Stimulated activated naive CD8-positive, alpha-beta T cell treated with anti-CD3 and anti-CD28 coated beads, Interleukin-15, amount 100 ng/mL, for 72 hours (primary cell): ENCODE measurements at regions not wholly inside any gene's neighbourhood (a gene's known extent, or its start where the extent isn't known, plus 50 kb on each side); places are given as distances from the start of the nearest gene placed in this dataset.

ENCODE experiments used
- ATAC-seq: fragments of 150-1000 bp; cut with Tn5 transposase; 2 replicates; pipeline ENCODE4 v1.10.0; 2021; ENCODE audit warnings: mild to moderate bottlenecking, moderate library complexity
- DNase-seq, 2 donors: peaks; one replicate each; pipeline ENCODE4 v3.0.0; 2021 to 2022
- H3K27ac Mint-ChIP-seq, 2 donors: one replicate each; pipeline ENCODE4 v1.8.0; 2022; ENCODE audit warnings: mild to moderate bottlenecking in 2 of 2, mixed read lengths in 2 of 2, moderate library complexity in 2 of 2
- H3K27me3 Mint-ChIP-seq: one replicate; pipeline ENCODE4 v1.8.0; 2022; ENCODE audit warnings: mixed read lengths
- H3K4me1 Mint-ChIP-seq: one replicate; pipeline ENCODE4 v1.8.0; 2022; ENCODE audit warnings: mild to moderate bottlenecking, mixed read lengths
- H3K4me3 Mint-ChIP-seq, 2 donors: one replicate each; pipeline ENCODE4 v1.8.0; 2022; ENCODE audit warnings: mild to moderate bottlenecking in 2 of 2, mixed read lengths in 2 of 2, moderate library complexity in 1 of 2
- H3K9me3 Mint-ChIP-seq, 2 donors: one replicate each; pipeline ENCODE4 v1.8.0; 2022; ENCODE audit warnings: mixed read lengths in 2 of 2

- DNase-seq (no peak), ATAC-seq (no peak)
- peaks cover 0 to 1% of the 10 kb centered on the region in 2 donors for H3K9me3 Mint-ChIP-seq
- no peak overlapping the region for H3K4me3 Mint-ChIP-seq
- H3K4me1 Mint-ChIP-seq, result no peaks in the 10 kb centered on the region
- peaks cover 16% of the 10 kb centered on the region for H3K27me3 Mint-ChIP-seq
- no peak overlapping the region for H3K27ac Mint-ChIP-seq
Observed at GRCh38 chr10:128875956-128876736, 590.9 kb upstream of the MGMT start.

GRCh38 chr10:128877141-128877540 lies 589.9 kb upstream of the MGMT start:
- H3K27ac Mint-ChIP-seq, result no peak overlapping the region
- no peak for ATAC-seq
- no peaks in the 10 kb centered on the region for H3K9me3 Mint-ChIP-seq
- H3K4me3 Mint-ChIP-seq, result no peak overlapping the region
- no peak for DNase-seq
- peaks cover 16% of the 10 kb centered on the region for H3K27me3 Mint-ChIP-seq
- H3K4me1 Mint-ChIP-seq, result no peaks in the 10 kb centered on the region

GRCh38 chr10:128877936-128878335 lies 589.1 kb upstream of the MGMT start:
- H3K4me1 Mint-ChIP-seq, result no peaks in the 10 kb centered on the region
- peaks cover 16% of the 10 kb centered on the region for H3K27me3 Mint-ChIP-seq
- H3K27ac Mint-ChIP-seq, result no peak overlapping the region
- ATAC-seq (no peak), DNase-seq (no peak)
- no peak overlapping the region for H3K4me3 Mint-ChIP-seq
- no peaks in the 10 kb centered on the region for H3K9me3 Mint-ChIP-seq

- H3K27me3 Mint-ChIP-seq, result peaks cover 16% of the 10 kb centered on the region
- ATAC-seq, result no peak
- H3K9me3 Mint-ChIP-seq, result no peaks in the 10 kb centered on the region
- no peak overlapping the region for H3K4me3 Mint-ChIP-seq
- no peaks in the 10 kb centered on the region for H3K4me1 Mint-ChIP-seq
- DNase-seq, result no peak
- no peak overlapping the region for H3K27ac Mint-ChIP-seq
Observed at GRCh38 chr10:128879030-128879429, 588.0 kb upstream of the MGMT start.

- Mint-ChIP-seq H3K9me3 (no peaks in the 10 kb centered on the region), H3K27ac (no peak overlapping the region), H3K4me1 (no peaks in the 10 kb centered on the region), H3K27me3 (peaks cover 16% of the 10 kb centered on the region), H3K4me3 (no peak overlapping the region)
- DNase-seq (no peak), ATAC-seq (no peak)
Observed at GRCh38 chr10:128879441-128880140, 587.5 kb upstream of the MGMT start.

GRCh38 chr10:128880159-128880725 lies 586.8 kb upstream of the MGMT start:
- Mint-ChIP-seq H3K4me3 (no peak overlapping the region), H3K9me3 (no peaks in the 10 kb centered on the region), H3K27ac (no peak overlapping the region), H3K4me1 (no peaks in the 10 kb centered on the region), H3K27me3 (peaks cover 16% of the 10 kb centered on the region)
- DNase-seq (no peak), ATAC-seq (no peak)

- H3K4me1 Mint-ChIP-seq, result no peaks in the 10 kb centered on the region
- no peak for DNase-seq
- H3K4me3 Mint-ChIP-seq, result no peak overlapping the region
- no peaks in the 10 kb centered on the region for H3K9me3 Mint-ChIP-seq
- peaks cover 16% of the 10 kb centered on the region for H3K27me3 Mint-ChIP-seq
- ATAC-seq, result no peak
- H3K27ac Mint-ChIP-seq, result no peak overlapping the region
Observed at GRCh38 chr10:128881086-128881485, 586.0 kb upstream of the MGMT start.

GRCh38 chr10:128883231-128884032 lies 583.6 kb upstream of the MGMT start:
- Mint-ChIP-seq H3K4me3 (no peak overlapping the region), H3K27ac (no peak overlapping the region), H3K4me1 (no peaks in the 10 kb centered on the region), H3K27me3 (peaks cover 9% of the 10 kb centered on the region), H3K9me3 (peaks cover 0 to 5% of the 10 kb centered on the region in 2 donors)
- ATAC-seq (no peak), DNase-seq (no peak)

- ATAC-seq, result no peak
- Mint-ChIP-seq H3K4me3 (no peak overlapping the region), H3K9me3 (peaks cover 0 to 9% of the 10 kb centered on the region in 2 donors), H3K27ac (no peak overlapping the region), H3K27me3 (peaks cover 7% of the 10 kb centered on the region), H3K4me1 (no peaks in the 10 kb centered on the region)
- DNase-seq, result no peak
Observed at GRCh38 chr10:128884033-128884425, 583.0 kb upstream of the MGMT start.

GRCh38 chr10:128884496-128885072 lies 582.5 kb upstream of the MGMT start:
- no peaks in the 10 kb centered on the region for H3K4me1 Mint-ChIP-seq
- no peak for DNase-seq
- H3K27ac Mint-ChIP-seq, result no peak overlapping the region
- H3K4me3 Mint-ChIP-seq, result no peak overlapping the region
- H3K27me3 Mint-ChIP-seq, result peaks cover 1% of the 10 kb centered on the region
- no peak for ATAC-seq
- H3K9me3 Mint-ChIP-seq, result peaks cover 0 to 9% of the 10 kb centered on the region in 2 donors

- H3K27me3 Mint-ChIP-seq, result no peaks in the 10 kb centered on the region
- H3K4me3 Mint-ChIP-seq, result no peak overlapping the region
- H3K27ac Mint-ChIP-seq, result no peak overlapping the region
- peaks cover 0 to 9% of the 10 kb centered on the region in 2 donors for H3K9me3 Mint-ChIP-seq
- no peak for ATAC-seq
- DNase-seq, result no peak
- H3K4me1 Mint-ChIP-seq, result no peaks in the 10 kb centered on the region
Observed at GRCh38 chr10:128885573-128886555, 581.2 kb upstream of the MGMT start.

- DNase-seq, result no peak
- H3K4me3 Mint-ChIP-seq, result no peak overlapping the region
- peaks cover 10% of the 10 kb centered on the region for H3K27me3 Mint-ChIP-seq
- no peak overlapping the region for H3K27ac Mint-ChIP-seq
- no peak for ATAC-seq
- H3K4me1 Mint-ChIP-seq, result no peaks in the 10 kb centered on the region
- peaks cover 0 to 9% of the 10 kb centered on the region in 2 donors for H3K9me3 Mint-ChIP-seq
Observed at GRCh38 chr10:128887856-128888255, 579.2 kb upstream of the MGMT start.

GRCh38 chr10:128892005-128892404 lies 575.0 kb upstream of the MGMT start:
- no peak for ATAC-seq
- Mint-ChIP-seq H3K9me3 (peaks cover 0 to 9% of the 10 kb centered on the region in 2 donors), H3K4me3 (no peak overlapping the region), H3K27ac (no peak overlapping the region), H3K27me3 (peaks cover 10% of the 10 kb centered on the region), H3K4me1 (no peaks in the 10 kb centered on the region)
- no peak for DNase-seq

- Mint-ChIP-seq H3K4me1 (no peaks in the 10 kb centered on the region), H3K4me3 (no peak overlapping the region), H3K27ac (no peak overlapping the region), H3K27me3 (peaks cover 10% of the 10 kb centered on the region), H3K9me3 (no peaks in the 10 kb centered on the region)
- ATAC-seq (no peak), DNase-seq (no peak)
Observed at GRCh38 chr10:128894641-128895040, 572.4 kb upstream of the MGMT start.
